Activated T-helper 17 cell treated with anti-CD3 and anti-CD28 coated beads, Interleukin-2, amount 50 U/mL, for 72 hours (primary cell): ENCODE measurements at regions not wholly inside any gene's neighbourhood (a gene's known extent, or its start where the extent isn't known, plus 50 kb on each side); places are given as distances from the start of the nearest gene placed in this dataset.

Experiments used
- ATAC-seq: fragments of 150-1000 bp; cut with Tn5 transposase; replicated peaks from 2 replicates; pipeline ENCODE4 v1.10.0; 2021; ENCODE audit warnings: mild to moderate bottlenecking, moderate library complexity
- H3K27ac Mint-ChIP-seq: one replicate; pipeline ENCODE4 v1.8.0; 2022; ENCODE audit warnings: mixed read lengths
- H3K27me3 Mint-ChIP-seq: one replicate; pipeline ENCODE4 v1.8.0; 2022; ENCODE audit warnings: mixed read lengths
- H3K36me3 Mint-ChIP-seq: one replicate; pipeline ENCODE4 v1.8.0; 2022; ENCODE audit warnings: low read depth, mild to moderate bottlenecking, mixed read lengths
- H3K4me1 Mint-ChIP-seq: one replicate; pipeline ENCODE4 v1.8.0; 2022; ENCODE audit warnings: mixed read lengths
- H3K4me3 Mint-ChIP-seq: one replicate; pipeline ENCODE4 v1.8.0; 2022; ENCODE audit warnings: mild to moderate bottlenecking, mixed read lengths
- H3K9me3 Mint-ChIP-seq: one replicate; pipeline ENCODE4 v1.8.0; 2022; ENCODE audit warnings: mixed read lengths

DNA sequence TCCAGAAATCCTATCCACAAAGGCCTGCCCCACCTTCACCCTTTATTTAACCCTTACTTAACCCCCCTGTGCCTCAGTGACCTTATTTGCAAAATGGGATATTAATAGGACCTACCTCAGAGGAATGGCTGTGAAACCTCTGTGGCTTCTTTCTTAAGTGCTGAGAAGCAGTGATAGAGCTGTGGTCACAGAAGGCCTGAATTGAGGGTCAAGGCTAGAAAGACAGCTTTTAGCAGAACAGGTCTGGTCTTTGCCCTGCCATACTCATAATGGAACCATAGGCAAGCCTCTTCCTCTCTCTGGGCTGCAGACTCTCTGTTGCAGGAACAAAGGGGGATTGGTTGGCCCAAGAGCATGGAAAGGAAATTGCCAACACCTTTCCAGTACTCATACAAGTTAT, 63.5 kb upstream of the MAMLD1 start:
- H3K27me3 Mint-ChIP-seq: no peaks in the 10 kb centered on the region
- no peak overlapping the region for H3K27ac Mint-ChIP-seq
- H3K4me1 Mint-ChIP-seq: no peaks in the 10 kb centered on the region
- no peak for ATAC-seq
- no peak overlapping the region for H3K4me3 Mint-ChIP-seq
- no peaks in the 10 kb centered on the region for H3K36me3 Mint-ChIP-seq
- H3K9me3 Mint-ChIP-seq: no peaks in the 10 kb centered on the region

DNA sequence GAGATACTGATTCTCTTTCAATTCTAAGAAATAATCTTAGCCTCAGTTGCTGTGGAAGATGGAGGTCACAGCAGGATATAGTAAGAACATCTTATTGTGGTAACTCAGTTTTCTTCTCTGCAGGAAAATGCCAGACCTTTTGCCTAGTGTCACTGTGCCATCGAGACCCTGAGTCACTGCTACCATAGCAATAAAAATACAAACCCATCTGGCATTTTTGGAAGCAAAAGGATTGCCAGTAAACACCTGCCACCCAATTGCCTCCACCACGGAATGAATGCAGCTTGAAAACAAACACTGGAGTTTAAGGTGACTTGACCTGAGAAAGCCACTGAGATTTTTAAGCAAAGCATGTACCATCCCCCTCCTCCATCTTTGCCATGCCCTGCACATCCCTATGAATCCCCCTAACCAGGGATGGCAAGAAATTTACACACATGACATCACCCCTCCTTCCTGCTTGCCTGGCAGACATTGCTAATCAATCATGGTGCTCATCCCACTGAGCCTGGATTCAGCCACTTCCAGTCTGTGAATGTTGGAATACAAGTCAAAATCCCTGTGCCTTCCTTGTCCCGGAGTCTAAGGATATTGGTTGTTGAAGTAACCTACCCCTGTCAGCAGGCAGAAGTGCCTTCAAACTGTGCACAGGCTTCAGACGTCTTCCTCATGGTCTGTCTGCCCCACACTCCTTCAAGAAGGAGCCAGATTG, 59.6 kb upstream of the MAMLD1 start:
- no peaks in the 10 kb centered on the region for H3K4me1 Mint-ChIP-seq
- H3K4me3 Mint-ChIP-seq: no peak overlapping the region
- no peaks in the 10 kb centered on the region for H3K27me3 Mint-ChIP-seq
- H3K9me3 Mint-ChIP-seq: no peaks in the 10 kb centered on the region
- ATAC-seq: no peak
- H3K36me3 Mint-ChIP-seq: no peaks in the 10 kb centered on the region
- H3K27ac Mint-ChIP-seq: no peak overlapping the region

DNA sequence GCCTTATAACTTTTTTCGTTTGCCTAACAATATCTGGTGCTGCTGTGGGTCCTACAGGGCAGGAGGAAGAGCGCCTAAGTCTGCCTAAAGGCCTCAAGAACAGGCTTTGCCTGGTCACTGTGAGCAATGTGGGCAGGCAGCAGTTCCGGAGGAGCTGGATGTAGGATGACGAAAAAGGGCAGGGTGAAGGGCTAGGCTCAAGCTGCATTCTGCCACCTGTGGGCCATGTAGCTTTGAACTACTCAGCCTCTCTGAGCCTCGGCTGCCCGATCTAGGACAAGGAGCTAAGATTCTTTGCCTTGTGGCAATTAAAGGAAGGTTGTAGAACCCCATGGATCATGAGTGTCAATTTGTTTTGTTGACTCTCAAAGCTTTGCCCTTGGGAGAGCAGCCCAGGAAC, 57.1 kb upstream of the MAMLD1 start:
- ATAC-seq: no peak
- no peaks in the 10 kb centered on the region for H3K36me3 Mint-ChIP-seq
- H3K9me3 Mint-ChIP-seq: no peaks in the 10 kb centered on the region
- no peaks in the 10 kb centered on the region for H3K4me1 Mint-ChIP-seq
- H3K27ac Mint-ChIP-seq: no peak overlapping the region
- no peak overlapping the region for H3K4me3 Mint-ChIP-seq
- no peaks in the 10 kb centered on the region for H3K27me3 Mint-ChIP-seq

DNA sequence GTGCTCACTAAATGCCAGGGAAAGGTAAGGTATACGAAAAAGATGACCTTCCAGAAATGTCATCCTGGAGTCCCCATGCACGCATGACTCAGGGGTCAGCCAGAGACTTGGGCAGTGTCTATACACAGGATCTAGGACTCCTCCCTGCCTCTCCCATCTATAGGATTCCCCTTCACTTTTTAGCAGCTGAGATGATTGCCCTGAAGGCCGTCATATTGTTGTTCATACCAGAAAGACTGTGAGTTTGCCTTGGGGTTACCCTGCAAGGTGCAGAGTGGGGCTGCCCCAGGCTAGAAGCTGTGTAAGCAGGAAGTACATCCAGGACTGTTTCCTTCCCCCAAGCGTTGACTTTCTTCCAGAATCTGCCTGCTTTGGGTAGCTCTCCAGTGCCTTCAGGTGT, 55.1 kb upstream of the MAMLD1 start:
- Mint-ChIP-seq H3K36me3 (no peaks in the 10 kb centered on the region), H3K27me3 (no peaks in the 10 kb centered on the region), H3K9me3 (no peaks in the 10 kb centered on the region), H3K4me3 (no peak overlapping the region), H3K27ac (no peak overlapping the region), H3K4me1 (no peaks in the 10 kb centered on the region)
- no peak for ATAC-seq

DNA sequence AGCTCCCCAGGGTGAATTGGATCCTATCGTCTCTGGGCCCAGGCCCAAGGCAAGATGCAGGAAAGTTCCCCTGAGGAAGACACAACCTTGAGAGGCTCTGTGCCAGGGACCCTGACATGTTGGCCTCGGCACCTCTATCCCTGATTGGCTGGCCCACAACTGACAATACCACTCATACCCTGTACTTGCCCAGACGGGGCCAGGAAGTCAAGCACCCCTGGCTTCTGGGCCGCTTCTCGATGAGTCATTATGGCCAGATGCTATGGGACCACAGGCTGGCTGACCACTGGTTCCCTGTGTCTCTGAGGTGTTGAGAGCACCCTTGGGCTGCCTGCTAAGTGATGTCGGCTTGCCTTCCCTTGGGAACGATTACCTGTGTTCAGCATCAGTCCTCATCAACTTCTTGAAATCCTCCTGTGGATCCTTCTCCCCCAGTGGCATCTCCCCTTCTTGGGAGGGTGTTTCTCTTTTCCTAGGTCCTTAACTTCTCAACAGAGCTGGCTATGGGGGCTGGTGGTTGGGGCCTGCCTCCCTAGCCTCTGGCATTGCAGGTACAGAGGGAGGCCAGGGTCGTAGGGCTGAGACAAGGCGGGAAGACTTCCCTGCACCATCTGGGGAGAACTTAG, 54.5 kb upstream of the MAMLD1 start:
- H3K27me3 Mint-ChIP-seq: no peaks in the 10 kb centered on the region
- ATAC-seq: no peak
- no peaks in the 10 kb centered on the region for H3K9me3 Mint-ChIP-seq
- H3K4me3 Mint-ChIP-seq: no peak overlapping the region
- H3K27ac Mint-ChIP-seq: no peak overlapping the region
- H3K36me3 Mint-ChIP-seq: no peaks in the 10 kb centered on the region
- no peaks in the 10 kb centered on the region for H3K4me1 Mint-ChIP-seq

DNA sequence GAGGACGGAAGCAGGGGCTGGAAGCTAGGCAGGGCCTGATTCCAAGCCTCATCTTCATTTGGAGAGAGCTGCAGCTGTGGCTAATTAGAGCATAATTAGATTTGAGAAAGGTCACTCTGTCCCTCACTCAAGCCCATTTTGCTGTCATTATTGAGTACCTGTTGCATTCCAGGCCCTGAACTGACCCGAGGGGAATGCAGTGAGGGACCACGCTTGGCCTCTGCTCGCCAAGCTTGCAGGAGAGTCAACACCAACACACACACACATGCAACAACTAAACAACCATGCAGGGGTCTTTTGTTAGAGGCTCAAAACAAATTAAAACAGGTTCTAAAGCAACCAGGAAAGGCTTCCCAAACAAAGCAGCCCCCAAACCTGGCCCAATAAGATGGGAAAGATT, 52.7 kb upstream of the MAMLD1 start:
- Mint-ChIP-seq H3K27me3 (no peaks in the 10 kb centered on the region), H3K4me3 (no peak overlapping the region), H3K4me1 (no peaks in the 10 kb centered on the region), H3K9me3 (no peaks in the 10 kb centered on the region), H3K36me3 (no peaks in the 10 kb centered on the region), H3K27ac (no peak overlapping the region)
- ATAC-seq: no peak

DNA sequence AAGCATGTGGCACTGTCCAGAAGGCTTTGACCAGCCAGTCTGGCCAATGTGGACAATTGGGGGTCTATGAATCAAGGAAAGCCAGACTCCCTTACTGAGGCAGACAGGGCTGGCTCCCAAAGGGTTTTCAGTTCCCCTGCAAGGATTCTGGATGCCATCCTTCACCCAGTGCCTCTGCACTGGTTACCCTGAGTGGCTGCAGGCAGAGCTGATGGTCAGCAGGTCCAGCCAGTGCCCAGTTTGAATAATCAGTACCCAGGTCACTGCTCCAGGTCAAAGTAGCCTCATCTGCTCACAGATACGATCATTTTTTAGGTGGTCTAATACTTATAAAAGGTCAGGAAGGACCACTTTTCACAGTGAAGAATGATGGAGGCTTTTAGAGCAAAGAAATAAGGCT, 52.2 kb upstream of the MAMLD1 start:
- Mint-ChIP-seq H3K27me3 (no peaks in the 10 kb centered on the region), H3K27ac (no peak overlapping the region), H3K36me3 (no peaks in the 10 kb centered on the region), H3K9me3 (no peaks in the 10 kb centered on the region), H3K4me1 (no peaks in the 10 kb centered on the region), H3K4me3 (no peak overlapping the region)
- no peak for ATAC-seq

DNA sequence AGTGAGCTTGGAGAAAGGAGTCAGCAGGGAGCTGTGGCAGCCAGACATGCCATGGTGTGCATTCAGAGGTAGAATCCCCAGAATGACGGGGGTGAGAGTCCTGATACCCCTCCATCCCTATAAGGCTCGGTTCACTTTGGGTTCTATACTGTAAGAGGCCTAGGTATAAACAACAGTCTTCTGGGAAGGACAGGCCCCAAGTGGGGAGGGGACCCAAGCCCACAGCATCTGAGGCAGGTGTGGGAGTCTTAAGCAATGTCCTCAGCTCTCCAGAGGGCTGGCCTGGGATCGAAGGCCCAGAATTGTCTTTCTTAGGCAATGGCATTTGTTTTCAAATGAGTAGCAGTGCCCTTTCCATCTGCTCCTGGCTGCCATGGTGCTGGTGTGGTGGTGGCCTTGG, 50.2 kb upstream of the MAMLD1 start:
- Mint-ChIP-seq H3K27me3 (no peaks in the 10 kb centered on the region), H3K36me3 (no peaks in the 10 kb centered on the region), H3K4me3 (no peak overlapping the region), H3K9me3 (no peaks in the 10 kb centered on the region), H3K4me1 (no peaks in the 10 kb centered on the region), H3K27ac (no peak overlapping the region)
- ATAC-seq: no peak
